GM12878 (cell line): ENCODE measurements at regions not wholly inside any gene's neighbourhood (a gene's known extent, or its start where the extent isn't known, plus 50 kb on each side); places are given as distances from the start of the nearest gene placed in this dataset.

Experiments used
- ATAC-seq: fragments of 200-7000 bp; cut with Tn5 transposase; 3 replicates; pipeline ENCODE4 v1.9.1; 2020; ENCODE audit warnings: mild to moderate bottlenecking, moderate library complexity
- BruUV-seq: library from RNA; stranded (reverse); fragments of 400-500 nt; replicated peaks from 2 replicates; lab custom pipeline; 2021; lab: Mats Ljungman, UMichigan
- CTCF ChIA-PET: fragments of 300-600 bp; sonication (Branson Sonifier 250); formaldehyde crosslinking; extraction: SDS; loops from one replicate; lab custom pipeline; 2021; ENCODE audit warnings: inconsistent platforms; lab: Yijun Ruan, JAX
- POLR2A ChIA-PET: fragments of 350-600 bp; formaldehyde crosslinking; extraction: SDS; loops from one replicate; lab custom pipeline; 2021; ENCODE audit warnings: inconsistent platforms; lab: Charles Lee
- RAD21 ChIA-PET: fragments of 300-600 bp; sonication (Branson Sonifier 250); formaldehyde crosslinking; loops from one replicate; lab custom pipeline; 2023; ENCODE audit warnings: antibody characterized with exemption; ENCODE audit not compliant: unreplicated experiment; lab: Charles Lee
- SMC1A ChIA-PET: fragments of 300-600 bp; sonication (Branson Sonifier 250); formaldehyde crosslinking; loops from one replicate; lab custom pipeline; 2023; ENCODE audit not compliant: unreplicated experiment, uncharacterized antibody; lab: Charles Lee
- DNase-seq: peaks from one replicate; pipeline ENCODE4 v3.0.0-alpha.2; 2011; ENCODE audit warnings: low read depth, low spot score
- FAIRE-seq: peaks from 3 replicates; lab custom pipeline; 2011; peaks lifted over from hg19 to GRCh38; lab: Jason Lieb, UNC
- H2AFZ ChIP-seq: 2 replicates; pipeline ENCODE4 v1.6.0; 2011; ENCODE audit warnings: low read depth, low read length, control low read depth; ENCODE audit not compliant: control insufficient read depth
- H3K27ac ChIP-seq: 2 replicates; pipeline ENCODE4 v1.5.1; 2011; ENCODE audit warnings: control low read depth; ENCODE audit not compliant: control insufficient read depth, insufficient read depth
- H3K27me3 ChIP-seq, 2 experiments: replicated peaks in 1 of 2; 2 replicates each; pipeline versions ENCODE4 v1.6.0 to v1.6.1; 2011; ENCODE audit warnings: low read length in 1 of 2; ENCODE audit not compliant: control insufficient read depth in 2 of 2, insufficient read depth in 2 of 2
- H3K36me3 ChIP-seq, 2 experiments: 2 replicates each; pipeline ENCODE4 v1.5.1; 2011; ENCODE audit warnings: low read length in 1 of 2; ENCODE audit not compliant: control insufficient read depth in 2 of 2, insufficient read depth in 2 of 2
- H3K4me1 ChIP-seq: 2 replicates; pipeline ENCODE4 v1.6.1; 2011; ENCODE audit warnings: mild to moderate bottlenecking, low read length, moderate library complexity, mixed read lengths; ENCODE audit not compliant: control insufficient read depth, insufficient read depth
- H3K4me2 ChIP-seq: 2 replicates; pipeline ENCODE4 v1.6.0; 2011; ENCODE audit warnings: control low read depth; ENCODE audit not compliant: control insufficient read depth, insufficient read depth
- H3K4me3 ChIP-seq: fragments of 200-600 bp; sonication (generic); 2 replicates; pipeline ENCODE4 v1.5.1; 2016
- H3K79me2 ChIP-seq: 2 replicates; pipeline ENCODE4 v1.6.0; 2011; ENCODE audit warnings: low read length; ENCODE audit not compliant: control insufficient read depth, insufficient read depth
- H3K9ac ChIP-seq: 2 replicates; pipeline ENCODE4 v1.8.0; 2011; ENCODE audit warnings: low read length, control low read depth, mixed read lengths; ENCODE audit not compliant: control insufficient read depth, insufficient read depth
- H3K9me3 ChIP-seq: replicated peaks from 3 replicates; pipeline ENCODE4 v1.5.1; 2011; ENCODE audit warnings: mild to moderate bottlenecking, low read length; ENCODE audit not compliant: control insufficient read depth, insufficient read depth
- H4K20me1 ChIP-seq: 2 replicates; pipeline ENCODE4 v1.6.0; 2011; ENCODE audit not compliant: control insufficient read depth, insufficient read depth
- EED ChIP-seq: sonication (generic); IDR thresholded peaks from 2 replicates; pipeline ENCODE4 v1.6.1; 2016; ENCODE audit warnings: antibody characterized with exemption, low read depth
- KDM1A ChIP-seq: fragments of 200-600 bp; sonication (generic); IDR thresholded peaks from 2 replicates; pipeline ENCODE4 v1.6.1; 2016; ENCODE audit warnings: borderline replicate concordance
- LARP7 ChIP-seq: fragments of 450-650 bp; IDR thresholded peaks from 2 replicates; pipeline ENCODE4 v1.6.1; 2017; ENCODE audit warnings: mild to moderate bottlenecking
- MYB ChIP-seq: fragments of 150-350 bp; IDR thresholded peaks from 2 replicates; pipeline ENCODE4 v1.6.1; 2014; ENCODE audit warnings: mild to moderate bottlenecking, low read depth, low read length, borderline replicate concordance
- WGBS: methylation state at CpG from one replicate; pipeline ENCODE4 v1.1.6; 2016; ENCODE audit warnings: low lambda C conversion rate; ENCODE audit not compliant: insufficient replicate concordance, insufficient coverage; ENCODE audit errors: missing lambda C conversion rate; 5-methylcytosine and 5-hydroxymethylcytosine counted together
- in situ Hi-C: fragments of 300-500 bp; cut with MboI; formaldehyde crosslinking; loops from 9 replicates; pipeline ENCODE4 v1.14.3; 2018; ENCODE audit warnings: mixed read lengths
- intact Hi-C: fragments of 100-400 bp; cut with micrococcal nuclease; formaldehyde crosslinking; loops from one replicate; pipeline ENCODE4 v1.14.2; 2022; ENCODE audit not compliant: unreplicated experiment
- TF ChIP-seq, protein P1 (sequence below): IDR thresholded peaks from 2 replicates; pipeline ENCODE4 v1.6.1; 2012; ENCODE audit warnings: low read depth, low read length, improper control_type of control experiment
- TF ChIP-seq, protein P2 (sequence below): fragments of 450-650 bp; IDR thresholded peaks from 2 replicates; pipeline ENCODE4 v1.6.1; 2016; ENCODE audit warnings: mild to moderate bottlenecking
- TF ChIP-seq, protein P3 (sequence below): IDR thresholded peaks from 2 replicates; pipeline ENCODE4 v1.6.1; 2012; ENCODE audit warnings: low read depth, low read length, improper control_type of control experiment

DNA sequence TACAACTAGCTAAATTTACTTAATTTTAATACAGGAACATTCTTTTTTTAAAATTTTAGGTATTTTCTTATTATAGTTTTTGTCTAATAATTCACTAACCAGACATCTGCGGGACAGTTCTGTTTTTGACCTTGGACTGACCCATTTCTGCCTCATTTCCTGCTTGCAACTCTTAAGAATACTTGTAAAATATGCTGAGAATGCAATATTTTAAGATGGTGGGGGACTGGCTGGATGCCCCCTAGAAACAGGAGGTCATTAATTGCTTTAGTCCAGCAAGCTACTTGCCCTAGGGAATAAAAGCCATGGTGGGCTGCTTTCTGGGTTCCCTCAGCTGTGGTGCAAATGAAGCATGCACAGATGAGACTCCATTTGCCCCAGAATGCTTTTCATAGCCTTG, 2348.4 kb downstream of the PCDH7 start:
- TF ChIP-seq, protein P1, sequence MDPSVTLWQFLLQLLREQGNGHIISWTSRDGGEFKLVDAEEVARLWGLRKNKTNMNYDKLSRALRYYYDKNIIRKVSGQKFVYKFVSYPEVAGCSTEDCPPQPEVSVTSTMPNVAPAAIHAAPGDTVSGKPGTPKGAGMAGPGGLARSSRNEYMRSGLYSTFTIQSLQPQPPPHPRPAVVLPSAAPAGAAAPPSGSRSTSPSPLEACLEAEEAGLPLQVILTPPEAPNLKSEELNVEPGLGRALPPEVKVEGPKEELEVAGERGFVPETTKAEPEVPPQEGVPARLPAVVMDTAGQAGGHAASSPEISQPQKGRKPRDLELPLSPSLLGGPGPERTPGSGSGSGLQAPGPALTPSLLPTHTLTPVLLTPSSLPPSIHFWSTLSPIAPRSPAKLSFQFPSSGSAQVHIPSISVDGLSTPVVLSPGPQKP = no peak
- no peak for TF ChIP-seq EED
- TF ChIP-seq, protein P2, sequence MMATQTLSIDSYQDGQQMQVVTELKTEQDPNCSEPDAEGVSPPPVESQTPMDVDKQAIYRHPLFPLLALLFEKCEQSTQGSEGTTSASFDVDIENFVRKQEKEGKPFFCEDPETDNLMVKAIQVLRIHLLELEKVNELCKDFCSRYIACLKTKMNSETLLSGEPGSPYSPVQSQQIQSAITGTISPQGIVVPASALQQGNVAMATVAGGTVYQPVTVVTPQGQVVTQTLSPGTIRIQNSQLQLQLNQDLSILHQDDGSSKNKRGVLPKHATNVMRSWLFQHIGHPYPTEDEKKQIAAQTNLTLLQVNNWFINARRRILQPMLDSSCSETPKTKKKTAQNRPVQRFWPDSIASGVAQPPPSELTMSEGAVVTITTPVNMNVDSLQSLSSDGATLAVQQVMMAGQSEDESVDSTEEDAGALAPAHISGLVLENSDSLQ = no peak
- no peak for TF ChIP-seq LARP7
- TF ChIP-seq, protein P3, sequence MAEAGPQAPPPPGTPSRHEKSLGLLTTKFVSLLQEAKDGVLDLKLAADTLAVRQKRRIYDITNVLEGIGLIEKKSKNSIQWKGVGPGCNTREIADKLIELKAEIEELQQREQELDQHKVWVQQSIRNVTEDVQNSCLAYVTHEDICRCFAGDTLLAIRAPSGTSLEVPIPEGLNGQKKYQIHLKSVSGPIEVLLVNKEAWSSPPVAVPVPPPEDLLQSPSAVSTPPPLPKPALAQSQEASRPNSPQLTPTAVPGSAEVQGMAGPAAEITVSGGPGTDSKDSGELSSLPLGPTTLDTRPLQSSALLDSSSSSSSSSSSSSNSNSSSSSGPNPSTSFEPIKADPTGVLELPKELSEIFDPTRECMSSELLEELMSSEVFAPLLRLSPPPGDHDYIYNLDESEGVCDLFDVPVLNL = no peak
- no peak for TF ChIP-seq KDM1A
- no peak for TF ChIP-seq MYB
- POLR2A ChIA-PET = no interaction called here
- in situ Hi-C loops (no loop called here), intact Hi-C loops (no loop called here)
- Histone ChIP-seq H3K9me3 (no peaks in the 10 kb centered on the region; the same call in 2 of the 3 replicates), H3K4me1 (no peaks in the 10 kb centered on the region), H3K4me2 (no peak overlapping the region), H2AFZ (no peak overlapping the region), H3K27ac (no peak overlapping the region), H3K36me3 (no peaks in the 10 kb centered on the region), H3K79me2 (no peaks in the 10 kb centered on the region), H3K9ac (no peak overlapping the region), H3K4me3 (no peak overlapping the region), H3K27me3 (no peaks in the 10 kb centered on the region), H4K20me1 (no peaks in the 10 kb centered on the region)
- RAD21 ChIA-PET = no interaction called here
- BruUV-seq = no TSS peak
- SMC1A ChIA-PET = no interaction called here
- CTCF ChIA-PET = interaction anchor here (1.0 kb wide), 1 partner anchor 7 kb away, joined by 4 read pairs; no protein-coding TSS in a partner anchor
- no peak for DNase-seq
- no peak for FAIRE-seq
- WGBS = 5% methylated on average over 1 of the region's 1 CpG
- ATAC-seq = no peak
